ENCODE measurements at regions not wholly inside any gene's neighbourhood (a gene's known extent, or its start where the extent isn't known, plus 50 kb on each side); places are given as distances from the start of the nearest gene placed in this dataset.

DNA sequence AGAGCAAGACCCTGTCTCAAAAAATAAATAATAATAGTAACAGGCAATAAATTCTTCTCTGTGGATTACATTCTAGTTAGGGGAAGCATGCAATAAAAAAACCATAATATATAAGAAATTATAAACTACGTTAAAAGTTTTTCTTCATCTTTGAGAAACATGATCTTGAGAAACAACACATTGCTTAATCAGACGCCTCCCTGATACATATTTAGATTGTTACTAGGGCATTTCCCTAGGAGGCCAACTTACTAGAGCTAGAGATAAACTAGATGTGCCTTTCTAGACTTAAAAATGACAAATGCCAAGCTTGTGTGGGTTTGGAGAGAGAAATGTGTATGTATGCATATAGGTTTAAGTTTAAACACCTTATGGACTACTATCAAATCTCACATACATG lies 76.3 kb upstream of the GALNT5 start:
- H3K9me3 ChIP-seq = no peaks in the 10 kb centered on the region
- no peaks in the 10 kb centered on the region for H3K4me1 ChIP-seq
- no peak for DNase-seq
- H3K4me3 ChIP-seq = no peak overlapping the region
- H3K36me3 ChIP-seq = no peaks in the 10 kb centered on the region
- H3K27me3 ChIP-seq = no peaks in the 10 kb centered on the region
- intact Hi-C loops (cut with DNase I) = no loop called here
- no peak overlapping the region for H3K27ac ChIP-seq
- 78 to 80% methylated on average over 2 of the region's 2 CpGs for WGBS, 2 donors
- no peak for TF ChIP-seq EP300 (IDR thresholded peaks at IDR 0.05)
- TF ChIP-seq, protein P1, sequence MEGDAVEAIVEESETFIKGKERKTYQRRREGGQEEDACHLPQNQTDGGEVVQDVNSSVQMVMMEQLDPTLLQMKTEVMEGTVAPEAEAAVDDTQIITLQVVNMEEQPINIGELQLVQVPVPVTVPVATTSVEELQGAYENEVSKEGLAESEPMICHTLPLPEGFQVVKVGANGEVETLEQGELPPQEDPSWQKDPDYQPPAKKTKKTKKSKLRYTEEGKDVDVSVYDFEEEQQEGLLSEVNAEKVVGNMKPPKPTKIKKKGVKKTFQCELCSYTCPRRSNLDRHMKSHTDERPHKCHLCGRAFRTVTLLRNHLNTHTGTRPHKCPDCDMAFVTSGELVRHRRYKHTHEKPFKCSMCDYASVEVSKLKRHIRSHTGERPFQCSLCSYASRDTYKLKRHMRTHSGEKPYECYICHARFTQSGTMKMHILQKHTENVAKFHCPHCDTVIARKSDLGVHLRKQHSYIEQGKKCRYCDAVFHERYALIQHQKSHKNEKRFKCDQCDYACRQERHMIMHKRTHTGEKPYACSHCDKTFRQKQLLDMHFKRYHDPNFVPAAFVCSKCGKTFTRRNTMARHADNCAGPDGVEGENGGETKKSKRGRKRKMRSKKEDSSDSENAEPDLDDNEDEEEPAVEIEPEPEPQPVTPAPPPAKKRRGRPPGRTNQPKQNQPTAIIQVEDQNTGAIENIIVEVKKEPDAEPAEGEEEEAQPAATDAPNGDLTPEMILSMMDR (IDR thresholded peaks at IDR 0.05) = no peak
- TF ChIP-seq POLR2AphosphoS5 (IDR thresholded peaks at IDR 0.05) = no peak
- TF ChIP-seq POLR2A (IDR thresholded peaks at IDR 0.05) = no peak

DNA sequence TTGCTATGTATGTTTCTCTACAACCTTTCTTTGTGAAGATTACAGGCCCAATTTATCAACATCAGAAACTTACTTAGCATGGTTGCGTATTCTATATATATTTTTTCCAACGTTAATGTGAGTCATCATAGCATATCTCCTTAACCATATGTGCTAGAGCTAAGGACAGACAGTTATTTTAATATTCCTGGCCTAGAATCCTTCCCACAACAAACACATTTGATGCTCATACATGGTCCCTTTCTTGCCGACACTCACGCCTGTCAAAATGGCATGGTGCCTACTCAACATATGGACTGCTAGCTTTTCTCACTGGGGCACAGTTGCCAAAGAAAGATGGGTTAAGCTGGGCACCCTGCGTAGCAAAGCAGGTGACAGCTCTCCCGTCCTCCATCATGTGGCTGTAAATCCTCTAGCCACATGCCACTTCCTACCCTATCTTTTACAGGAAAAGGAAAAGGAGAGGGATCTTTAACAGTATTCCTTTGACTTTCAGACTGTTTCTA lies 75.2 kb upstream of the GALNT5 start:
- Histone ChIP-seq H3K4me3 (no peak overlapping the region), H3K9me3 (no peaks in the 10 kb centered on the region), H3K27ac (no peak overlapping the region), H3K4me1 (no peaks in the 10 kb centered on the region), H3K36me3 (no peaks in the 10 kb centered on the region), H3K27me3 (no peaks in the 10 kb centered on the region)
- WGBS, 2 donors = 85 to 90% methylated on average over 6 of the region's 6 CpGs
- intact Hi-C loops (cut with DNase I) = no loop called here
- TF ChIP-seq POLR2A (IDR thresholded peaks at IDR 0.05) (no peak), POLR2AphosphoS5 (IDR thresholded peaks at IDR 0.05) (no peak)
- TF ChIP-seq, protein P1 (IDR thresholded peaks at IDR 0.05) = no peak
- DNase-seq = no peak

DNA sequence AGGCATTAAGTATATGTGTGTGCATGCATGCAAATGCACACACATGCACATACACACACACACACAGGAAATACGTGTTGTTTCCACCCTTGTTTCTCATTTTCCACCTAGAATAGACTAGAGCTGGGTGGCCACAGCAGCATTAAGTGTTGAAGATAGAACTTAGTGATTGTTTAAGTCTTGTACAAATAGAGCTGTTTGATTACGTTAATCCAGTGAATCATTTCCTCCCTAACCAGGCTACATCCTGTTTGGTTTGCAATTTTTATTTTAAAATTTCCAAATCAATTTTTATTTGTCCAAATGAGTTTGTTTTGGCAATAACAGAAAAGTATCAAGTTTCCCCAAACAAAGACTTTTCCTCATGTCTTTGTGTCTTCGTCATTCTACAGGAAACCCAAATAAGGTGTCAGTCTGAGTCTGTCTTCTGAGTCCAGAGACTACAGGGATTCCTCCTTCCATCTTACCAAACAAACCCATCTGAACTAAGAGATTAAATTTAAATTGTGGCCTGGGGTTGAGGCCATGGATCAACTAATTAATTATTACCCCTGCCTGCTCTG lies 74.6 kb upstream of the GALNT5 start:
- 46% methylated on average over 3 of the region's 3 CpGs for WGBS, 2 donors
- peak overlapping the region in 1 of 4 donors; percentile 53 for H3K27ac ChIP-seq
- no peaks in the 10 kb centered on the region for H3K27me3 ChIP-seq
- H3K36me3 ChIP-seq = no peaks in the 10 kb centered on the region
- H3K4me1 ChIP-seq = no peaks in the 10 kb centered on the region
- intact Hi-C loops (cut with DNase I) = no loop called here
- TF ChIP-seq POLR2AphosphoS5 (IDR thresholded peaks at IDR 0.05) (no peak), POLR2A (IDR thresholded peaks at IDR 0.05) (no peak), EP300 (IDR thresholded peaks at IDR 0.05) (no peak)
- TF ChIP-seq, protein P1 (IDR thresholded peaks at IDR 0.05) = no peak
- DNase-seq = no peak
- H3K9me3 ChIP-seq = no peaks in the 10 kb centered on the region
- no peak overlapping the region for H3K4me3 ChIP-seq

DNA sequence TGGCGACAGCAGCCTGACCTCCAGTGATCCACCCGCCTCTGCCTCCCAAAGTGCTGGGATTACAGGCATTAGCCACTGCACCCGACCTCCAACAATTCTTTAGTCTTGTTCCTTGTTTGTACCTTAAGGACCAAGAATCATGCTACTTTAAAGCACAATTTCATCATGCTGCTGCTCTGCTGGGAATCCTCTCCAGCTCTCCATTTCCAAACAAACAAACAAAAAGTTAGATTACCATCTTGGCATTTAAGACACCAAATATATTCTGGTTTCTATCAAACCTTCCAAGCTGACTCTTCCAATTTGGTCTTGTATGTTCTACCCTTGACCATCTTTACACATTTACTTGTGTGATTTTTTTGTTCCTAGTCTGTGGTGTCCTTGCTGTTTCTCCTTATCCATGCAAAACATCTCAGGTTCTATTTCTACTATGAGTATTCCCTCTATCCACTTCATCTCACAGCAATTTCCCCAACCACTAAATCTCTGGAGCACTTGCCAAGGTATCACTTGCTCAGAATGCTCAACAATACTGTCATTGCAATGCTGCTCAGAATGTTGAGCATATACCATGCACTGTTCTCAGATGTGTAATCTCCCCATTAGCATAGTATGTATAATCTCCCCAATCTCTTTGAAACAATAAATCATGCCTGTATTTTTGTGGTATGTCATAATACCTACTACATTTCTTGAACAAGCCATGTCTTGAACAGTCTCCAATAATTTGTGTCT lies 73.2 kb upstream of the GALNT5 start:
- WGBS, 2 donors = 85 to 88% methylated on average over 3 of the region's 3 CpGs
- no peak overlapping the region for H3K27ac ChIP-seq
- no peaks in the 10 kb centered on the region for H3K36me3 ChIP-seq
- no peaks in the 10 kb centered on the region for H3K27me3 ChIP-seq
- H3K4me1 ChIP-seq = no peaks in the 10 kb centered on the region
- intact Hi-C loops (cut with DNase I) = no loop called here
- H3K9me3 ChIP-seq = no peaks in the 10 kb centered on the region
- TF ChIP-seq POLR2AphosphoS5 (IDR thresholded peaks at IDR 0.05) = no peak
- DNase-seq = no peak
- no peak overlapping the region for H3K4me3 ChIP-seq

DNA sequence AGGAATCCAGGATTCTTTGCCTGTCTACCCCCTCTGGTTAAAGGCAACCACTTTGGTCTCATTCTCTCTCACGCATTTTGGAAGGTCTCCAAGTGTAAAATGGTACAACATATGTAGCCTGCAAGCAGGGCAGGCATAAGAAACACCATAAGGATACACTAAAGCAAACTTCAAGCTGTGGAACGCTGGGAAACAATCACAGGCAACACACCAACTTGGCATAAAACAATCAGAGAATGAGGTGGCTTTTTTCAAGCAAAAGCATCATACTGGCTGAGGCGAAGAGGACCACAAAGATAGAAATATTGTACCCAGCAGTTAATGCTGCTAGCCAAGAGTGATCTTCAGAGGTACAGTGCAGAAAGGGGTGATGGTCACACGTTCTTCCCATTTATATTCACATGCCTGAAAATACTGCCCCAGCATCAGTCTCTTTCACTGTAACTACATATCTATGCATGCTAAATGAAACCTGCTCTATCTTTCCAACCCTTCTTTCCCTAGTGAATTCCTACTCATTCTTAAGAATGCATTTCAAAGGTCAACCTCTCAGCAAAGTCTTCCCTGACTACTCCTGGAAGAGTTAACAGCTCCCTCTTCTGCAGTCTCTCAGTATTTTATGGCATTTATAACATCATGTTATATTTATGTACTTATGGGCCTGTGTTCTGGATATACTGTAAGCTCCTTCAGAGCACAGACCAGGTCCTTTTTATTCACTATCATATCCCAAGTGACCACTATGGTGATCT lies 71.9 kb upstream of the GALNT5 start:
- no peaks in the 10 kb centered on the region for H3K4me1 ChIP-seq

More for the DNA sequence above, 71.9 kb upstream of the GALNT5 start:
- WGBS, 2 donors = 87 to 90% methylated on average over 4 of the region's 4 CpGs
- no peak for DNase-seq
- Histone ChIP-seq H3K27ac (no peak overlapping the region), H3K36me3 (no peaks in the 10 kb centered on the region), H3K9me3 (no peaks in the 10 kb centered on the region), H3K27me3 (no peaks in the 10 kb centered on the region), H3K4me3 (no peak overlapping the region)
- TF ChIP-seq, protein P1 (IDR thresholded peaks at IDR 0.05) = no peak
- TF ChIP-seq POLR2A (IDR thresholded peaks at IDR 0.05) (no peak), EP300 (IDR thresholded peaks at IDR 0.05) (no peak), POLR2AphosphoS5 (IDR thresholded peaks at IDR 0.05) (no peak)
- intact Hi-C loops (cut with DNase I) = no loop called here

Measured in sigmoid colon (tissue), 6 donors.